ENCODE measurements at regions not wholly inside any gene's neighbourhood (a gene's known extent, or its start where the extent isn't known, plus 50 kb on each side); places are given as distances from the start of the nearest gene placed in this dataset.
A peak's percentile ranks its signal among the peaks of the same experiment; 100 is the strongest.
"Not testable (repeated sequence)": the region's sequence is repeated elsewhere in the genome, so short reads cannot be mapped to it uniquely, and the experiment has no call there.

GRCh38 chr4:57764856-57765255 is 654.7 kb upstream of the IGFBP7 start:
- no peak for DNase-seq
- TF ChIP-seq GATA1 (IDR thresholded peaks at IDR 0.05; ENCODE audit: low read depth, low read length) (no peak), POLR2A (IDR thresholded peaks at IDR 0.05; ENCODE audit: low read length) (no peak)

- DNase-seq, result peak in 1 of 2 experiments; percentile 1
- no peak for TF ChIP-seq POLR2A (IDR thresholded peaks at IDR 0.05; ENCODE audit: low read length)
- TF ChIP-seq GATA1 (IDR thresholded peaks at IDR 0.05; ENCODE audit: low read depth, low read length), result no peak
These were observed 652.9 kb upstream of the IGFBP7 start for GRCh38 chr4:57763070-57763469.

GRCh38 chr4:57740625-57741190 is 630.5 kb upstream of the IGFBP7 start:
- no peak for DNase-seq
- TF ChIP-seq POLR2A (IDR thresholded peaks at IDR 0.05; ENCODE audit: low read length), result no peak

- TF ChIP-seq GATA1 (IDR thresholded peaks at IDR 0.05; ENCODE audit: low read depth, low read length) (no peak), POLR2A (IDR thresholded peaks at IDR 0.05; ENCODE audit: low read length) (no peak)
- no peak for DNase-seq
These were observed 626.6 kb upstream of the IGFBP7 start for GRCh38 chr4:57736781-57737180.

GRCh38 chr4:57734104-57734670 is 624.0 kb upstream of the IGFBP7 start:
- TF ChIP-seq POLR2A (IDR thresholded peaks at IDR 0.05; ENCODE audit: low read length), result no peak
- TF ChIP-seq GATA1 (IDR thresholded peaks at IDR 0.05; ENCODE audit: low read depth, low read length), result no peak
- no peak for DNase-seq

- not testable (repeated sequence) for DNase-seq
These were observed 619.8 kb upstream of the IGFBP7 start for GRCh38 chr4:57729775-57730570.

GRCh38 chr4:57726154-57726553 is 616.0 kb upstream of the IGFBP7 start:
- DNase-seq, result no peak
- no peak for TF ChIP-seq POLR2A (IDR thresholded peaks at IDR 0.05; ENCODE audit: low read length)
- no peak for TF ChIP-seq GATA1 (IDR thresholded peaks at IDR 0.05; ENCODE audit: low read depth, low read length)

- DNase-seq, result no peak
- no peak for TF ChIP-seq POLR2A (IDR thresholded peaks at IDR 0.05; ENCODE audit: low read length)
- no peak for TF ChIP-seq GATA1 (IDR thresholded peaks at IDR 0.05; ENCODE audit: low read depth, low read length)
These were observed 609.3 kb upstream of the IGFBP7 start for GRCh38 chr4:57719456-57719855.

- not testable (repeated sequence) for DNase-seq
These were observed 604.1 kb upstream of the IGFBP7 start for GRCh38 chr4:57714313-57714712.

DNA sequence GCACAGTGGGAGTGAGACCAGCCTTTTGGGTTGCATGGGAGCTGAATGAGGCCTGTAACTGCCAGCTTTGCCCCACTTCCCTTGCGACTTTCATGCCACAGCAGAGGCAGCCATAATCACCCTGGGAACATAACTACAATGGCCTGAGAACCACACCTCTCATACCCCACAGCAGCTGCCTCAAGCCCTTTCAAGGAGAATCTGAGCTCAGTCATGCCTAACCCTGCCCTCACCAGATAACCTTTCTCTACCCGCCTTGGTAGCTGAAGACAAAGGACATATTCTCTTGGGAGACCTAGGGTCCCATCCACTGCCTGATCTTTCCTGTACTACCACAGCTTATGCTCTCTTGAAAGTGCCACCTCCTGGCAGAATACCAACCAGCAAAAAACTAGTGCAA is 599.9 kb upstream of the IGFBP7 start:
- no peak for TF ChIP-seq GATA1 (IDR thresholded peaks at IDR 0.05; ENCODE audit: low read depth, low read length)
- no peak for TF ChIP-seq POLR2A (IDR thresholded peaks at IDR 0.05; ENCODE audit: low read length)
- DNase-seq, result no peak

- DNase-seq, result no peak
- no peak for TF ChIP-seq POLR2A (IDR thresholded peaks at IDR 0.05; ENCODE audit: low read length)
- TF ChIP-seq GATA1 (IDR thresholded peaks at IDR 0.05; ENCODE audit: low read depth, low read length), result no peak
These were observed 581.2 kb upstream of the IGFBP7 start for GRCh38 chr4:57691370-57691769.

DNA sequence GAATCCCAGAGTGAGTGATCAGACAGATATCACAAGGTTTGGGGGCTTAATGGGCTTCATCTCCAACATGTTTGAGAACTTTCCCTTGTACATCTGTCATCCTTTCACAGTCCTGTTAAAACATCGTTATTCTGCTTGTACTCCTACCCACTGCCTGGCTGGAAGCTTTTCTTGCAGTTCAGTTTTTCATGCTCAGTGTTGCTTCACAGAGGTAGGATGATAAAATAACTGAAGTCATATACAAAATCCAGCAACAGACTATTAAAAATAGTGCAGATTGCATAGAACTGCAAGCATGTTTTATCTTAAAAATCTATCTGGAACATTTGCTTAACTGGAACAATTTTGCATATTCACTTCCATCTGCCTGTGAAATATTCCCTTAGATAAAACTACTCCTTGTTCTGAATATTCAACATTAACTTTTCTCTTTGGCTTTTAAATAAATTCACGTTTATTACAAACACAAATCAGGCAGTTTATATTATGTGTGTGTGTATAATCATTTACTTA is 579.6 kb upstream of the IGFBP7 start:
- no peak for TF ChIP-seq POLR2A (IDR thresholded peaks at IDR 0.05; ENCODE audit: low read length)
- TF ChIP-seq GATA1 (IDR thresholded peaks at IDR 0.05; ENCODE audit: low read depth, low read length), result no peak
- no peak for DNase-seq

GRCh38 chr4:57682275-57682674 is 572.1 kb upstream of the IGFBP7 start:
- DNase-seq, result no peak
- TF ChIP-seq POLR2A (IDR thresholded peaks at IDR 0.05; ENCODE audit: low read length), result no peak
- no peak for TF ChIP-seq GATA1 (IDR thresholded peaks at IDR 0.05; ENCODE audit: low read depth, low read length)

GRCh38 chr4:57679969-57680368 is 569.8 kb upstream of the IGFBP7 start:
- TF ChIP-seq POLR2A (IDR thresholded peaks at IDR 0.05; ENCODE audit: low read length), result no peak
- TF ChIP-seq GATA1 (IDR thresholded peaks at IDR 0.05; ENCODE audit: low read depth, low read length), result no peak
- no peak for DNase-seq

GRCh38 chr4:57676394-57676793 is 566.2 kb upstream of the IGFBP7 start:
- no peak for TF ChIP-seq POLR2A (IDR thresholded peaks at IDR 0.05; ENCODE audit: low read length)
- TF ChIP-seq GATA1 (IDR thresholded peaks at IDR 0.05; ENCODE audit: low read depth, low read length), result no peak
- DNase-seq, result no peak
